GM19463 (cell line): ENCODE measurements at regions not wholly inside any gene's neighbourhood (a gene's known extent, or its start where the extent isn't known, plus 50 kb on each side); places are given as distances from the start of the nearest gene placed in this dataset.
"Not testable (repeated sequence)": the region's sequence is repeated elsewhere in the genome, so short reads cannot be mapped to it uniquely, and the experiment has no call there.

ENCODE experiments used
- ATAC-seq: cut with Tn5 transposase; IDR thresholded peaks from one replicate; pipeline ENCODE4 v1.9.1; 2021; ENCODE audit warnings: mild to moderate bottlenecking, moderate library complexity; ENCODE audit not compliant: unreplicated experiment

DNA sequence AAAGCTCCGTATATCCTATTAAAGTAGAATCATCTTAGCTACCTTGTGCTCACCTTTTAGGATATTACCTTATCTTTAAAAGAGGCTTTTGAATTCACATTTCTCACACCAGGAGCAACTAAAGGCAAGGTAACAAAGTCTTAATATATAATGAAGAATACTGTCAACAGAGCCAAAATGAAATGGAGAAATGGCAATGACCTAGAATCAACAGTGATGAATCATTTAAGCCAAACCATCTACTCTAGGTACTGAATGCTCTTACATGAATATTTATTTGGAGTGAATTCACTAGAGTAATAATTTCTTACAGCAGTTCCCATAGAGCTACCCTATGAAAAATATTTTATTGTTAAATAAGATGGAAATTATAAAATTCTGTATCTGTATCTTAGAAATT is 421.0 kb downstream of the RND3 start:
- no peak for ATAC-seq

GRCh38 chr2:150063931-150064548 is 423.4 kb downstream of the RND3 start:
- no peak for ATAC-seq

DNA sequence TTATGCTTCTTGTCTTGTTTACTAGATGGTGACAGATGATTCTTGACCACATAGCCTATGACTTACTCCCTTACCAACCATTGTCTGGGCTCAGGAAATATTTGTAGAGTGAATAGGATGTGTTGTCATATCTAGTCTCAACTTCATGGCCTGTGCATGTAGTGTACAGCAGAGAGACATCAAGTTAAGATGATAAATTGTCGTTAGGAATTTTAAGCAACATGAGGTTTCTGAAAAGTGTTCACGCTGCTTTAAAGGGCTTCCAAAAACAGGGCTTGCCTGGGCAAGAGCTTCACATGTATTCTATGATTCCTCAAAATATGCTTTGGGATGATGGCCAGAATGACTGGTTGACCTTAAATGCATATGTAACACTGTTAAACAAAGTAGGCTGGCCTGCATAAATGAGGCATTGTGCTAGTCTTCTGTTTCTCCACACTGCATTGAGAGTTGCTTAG is 424.0 kb downstream of the RND3 start:
- no peak for ATAC-seq

- no peak for ATAC-seq
Observed at GRCh38 chr2:150062416-150062815, 425.1 kb downstream of the RND3 start.

- ATAC-seq = no peak
Observed at GRCh38 chr2:150060341-150060740, 427.1 kb downstream of the RND3 start.

DNA sequence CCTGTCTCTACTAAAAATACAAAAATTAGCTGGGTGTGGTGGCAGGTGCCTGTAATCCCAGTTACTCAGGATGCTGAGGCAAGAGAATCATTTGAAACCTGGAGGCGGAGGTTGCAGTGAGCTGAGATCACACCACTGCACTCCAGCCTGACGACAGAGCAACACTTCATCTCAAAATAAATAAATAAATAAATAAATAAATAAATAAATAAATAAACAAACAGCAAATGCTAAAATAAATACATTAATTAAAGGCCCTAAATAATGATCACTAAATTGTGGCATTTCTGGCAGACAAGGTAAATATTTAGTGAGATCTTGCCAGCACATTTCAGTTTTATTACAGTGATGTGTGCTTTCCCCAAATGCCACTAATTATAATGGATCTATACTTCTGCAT is 427.8 kb downstream of the RND3 start:
- not testable (repeated sequence) for ATAC-seq

DNA sequence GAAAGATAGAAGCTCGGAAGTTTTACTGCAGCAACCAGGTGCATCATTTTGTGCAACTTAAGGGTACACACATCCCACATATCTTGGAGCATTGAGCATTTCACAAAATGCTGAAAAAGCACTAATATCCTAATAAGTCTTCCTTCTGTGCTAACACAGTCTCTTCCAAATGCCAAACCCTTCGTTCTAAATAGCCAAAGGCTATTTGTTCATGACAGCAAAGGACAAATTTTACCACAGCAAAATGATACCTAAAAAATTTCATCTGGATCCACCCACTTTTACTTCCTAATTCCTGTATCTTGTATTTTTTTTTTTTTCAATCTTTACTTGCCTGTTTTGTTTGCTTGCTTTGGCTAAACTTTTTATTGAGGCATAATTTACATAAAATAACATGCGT is 435.0 kb downstream of the RND3 start:
- no peak for ATAC-seq

- ATAC-seq = no peak
Observed at GRCh38 chr2:150051004-150051403, 436.5 kb downstream of the RND3 start.

GRCh38 chr2:150050036-150050435 is 437.4 kb downstream of the RND3 start:
- no peak for ATAC-seq

DNA sequence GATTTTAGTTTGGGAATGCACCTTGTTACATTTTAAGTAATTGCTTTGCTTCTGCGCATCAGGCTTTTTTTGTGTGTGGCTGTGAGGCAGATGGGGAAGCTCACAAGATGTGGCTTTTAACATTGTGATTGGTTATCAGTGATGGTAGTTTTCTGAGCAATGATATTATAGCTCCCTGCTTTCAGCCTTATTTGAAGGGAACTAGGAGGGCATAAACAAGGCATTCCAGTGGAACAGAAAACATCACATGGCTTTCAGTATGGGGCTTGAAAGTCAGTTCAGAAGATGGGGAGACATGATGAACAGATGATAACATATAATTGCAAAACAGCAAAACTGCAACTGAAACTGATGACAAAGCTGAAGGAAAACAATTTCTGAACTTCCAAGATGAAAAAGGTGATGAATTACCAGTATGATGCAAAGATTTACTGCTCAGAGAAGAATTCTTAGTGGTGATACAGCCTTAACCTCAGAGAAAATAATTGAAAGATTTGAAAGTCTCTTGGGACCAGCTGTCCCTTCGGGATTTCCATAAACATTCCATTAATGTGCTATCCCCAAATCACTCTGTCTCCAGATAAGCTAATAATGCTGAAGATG is 439.7 kb downstream of the RND3 start:
- no peak for ATAC-seq

DNA sequence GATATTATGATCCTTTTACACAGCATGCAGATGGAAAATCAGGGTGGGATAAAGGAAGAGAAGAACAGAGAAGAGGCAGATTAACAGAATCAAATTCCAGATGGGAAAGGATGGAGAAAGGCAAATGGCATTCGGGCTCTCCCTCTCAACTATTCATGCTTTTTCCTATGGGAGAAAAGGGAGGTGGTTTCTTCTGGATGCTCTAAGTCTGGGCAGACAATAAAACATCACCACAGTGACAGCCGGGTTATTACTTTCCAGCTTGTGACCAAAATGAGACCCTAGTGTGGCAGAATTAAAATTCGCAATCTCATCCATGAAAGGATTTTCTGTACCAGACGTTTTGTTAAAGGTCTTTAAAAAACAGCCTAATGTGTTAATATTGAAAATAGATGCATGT is 440.7 kb downstream of the RND3 start:
- ATAC-seq = no peak

DNA sequence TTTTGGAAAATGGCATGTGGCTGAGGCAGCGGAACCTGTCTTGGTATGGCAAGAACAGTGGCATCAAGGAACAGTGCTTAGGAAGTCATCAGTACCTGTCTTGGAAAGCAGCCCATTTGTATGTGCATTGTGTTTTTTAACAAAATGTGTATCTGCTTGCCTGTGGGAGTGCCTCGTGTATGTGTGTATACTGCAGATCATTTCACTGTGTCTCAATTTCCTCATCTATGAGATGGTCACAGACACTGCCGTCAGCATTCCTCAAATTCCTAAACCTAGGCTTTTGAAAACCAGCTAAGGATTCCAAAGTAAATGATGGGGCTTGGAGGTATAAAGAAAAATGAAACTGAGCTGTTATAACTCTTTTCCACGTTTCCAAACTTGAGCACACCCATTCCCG is 441.3 kb downstream of the RND3 start:
- ATAC-seq = no peak

DNA sequence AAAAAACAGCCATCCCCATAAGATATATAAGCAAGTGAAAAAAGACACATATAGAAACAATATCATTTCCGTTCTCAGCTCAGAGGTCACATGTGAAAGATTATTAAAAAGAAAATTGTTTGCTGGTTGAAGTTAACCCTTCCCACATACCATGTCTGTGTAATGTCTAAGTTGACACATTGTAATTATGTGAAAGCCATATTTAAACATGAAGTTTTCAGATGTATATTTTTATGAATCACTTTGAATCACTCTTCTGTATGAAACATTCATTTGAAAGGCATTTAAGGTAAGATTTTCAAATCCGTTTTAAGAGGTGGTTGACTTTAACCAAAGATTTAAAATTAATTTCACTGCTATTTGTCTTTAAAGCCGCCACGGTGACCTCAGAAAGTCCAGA is 441.9 kb downstream of the RND3 start:
- no peak for ATAC-seq

GRCh38 chr2:150043172-150043500 is 444.3 kb downstream of the RND3 start:
- no peak for ATAC-seq

DNA sequence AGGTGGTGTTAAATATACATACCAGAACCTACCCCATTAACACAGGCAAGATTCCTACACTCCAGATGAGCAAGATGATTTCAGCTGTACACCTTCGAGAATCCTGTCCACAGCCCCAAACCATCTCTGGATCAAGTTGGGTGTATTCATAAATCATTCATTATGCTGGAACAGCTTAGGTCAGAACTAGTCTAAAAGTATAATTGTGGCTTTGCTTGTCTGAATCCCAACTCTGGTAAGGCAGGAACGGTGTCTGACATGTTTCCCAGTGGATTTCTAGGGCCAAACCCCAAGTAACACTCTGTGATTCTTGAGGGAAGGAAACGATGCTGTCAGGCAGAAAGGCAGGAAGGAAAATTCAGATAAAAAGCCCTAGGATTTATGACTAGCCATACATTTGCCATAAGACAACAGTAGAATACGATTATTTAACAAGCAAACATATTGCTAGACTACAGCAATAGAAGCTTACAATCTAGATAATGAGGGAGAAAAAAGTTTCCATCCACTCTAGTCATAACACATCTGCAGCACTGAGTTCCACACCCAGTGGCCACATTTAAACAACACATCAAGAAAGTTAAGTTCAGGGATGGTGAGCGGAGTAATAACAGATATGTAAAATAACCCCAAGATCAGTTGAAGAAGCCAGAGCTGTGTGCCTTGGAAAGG is 444.8 kb downstream of the RND3 start:
- ATAC-seq = no peak

DNA sequence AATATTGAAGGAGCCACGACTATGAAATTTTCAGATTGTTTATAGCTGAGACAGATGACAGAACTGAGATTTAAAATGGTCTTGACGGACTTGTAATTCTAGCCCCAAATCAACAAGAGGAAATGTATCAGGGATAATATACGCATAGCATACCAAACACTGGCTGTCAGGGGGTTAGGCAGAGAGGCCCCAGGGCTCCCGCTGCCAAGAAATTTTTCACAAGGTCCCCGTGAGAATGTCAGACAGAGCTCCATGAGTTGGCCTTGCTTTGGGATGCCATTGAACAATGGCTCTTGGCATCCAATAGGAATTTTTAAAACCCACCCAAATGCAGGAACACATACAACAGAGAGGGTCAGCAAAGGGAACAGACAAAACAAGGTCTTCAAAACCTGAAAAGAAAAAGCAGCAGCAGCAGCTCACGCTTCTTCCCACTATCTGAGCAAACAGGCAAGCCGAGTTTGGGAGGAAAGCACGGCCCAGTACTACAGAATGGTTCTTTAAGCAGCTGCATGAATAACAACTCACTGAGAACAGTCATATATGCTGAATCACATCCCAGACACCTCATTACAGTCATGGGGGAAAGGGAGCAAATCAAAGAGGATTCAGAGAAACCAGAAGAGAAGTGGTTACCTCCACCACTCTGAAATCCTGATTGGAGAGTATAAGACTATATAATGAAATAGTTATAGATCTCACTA is 445.6 kb downstream of the RND3 start:
- no peak for ATAC-seq

- no peak for ATAC-seq
Observed at GRCh38 chr2:150036622-150037021, 449.0 kb upstream of the MMADHC start.

- no peak for ATAC-seq
Observed at GRCh38 chr2:150034665-150035064, 447.1 kb upstream of the MMADHC start.

DNA sequence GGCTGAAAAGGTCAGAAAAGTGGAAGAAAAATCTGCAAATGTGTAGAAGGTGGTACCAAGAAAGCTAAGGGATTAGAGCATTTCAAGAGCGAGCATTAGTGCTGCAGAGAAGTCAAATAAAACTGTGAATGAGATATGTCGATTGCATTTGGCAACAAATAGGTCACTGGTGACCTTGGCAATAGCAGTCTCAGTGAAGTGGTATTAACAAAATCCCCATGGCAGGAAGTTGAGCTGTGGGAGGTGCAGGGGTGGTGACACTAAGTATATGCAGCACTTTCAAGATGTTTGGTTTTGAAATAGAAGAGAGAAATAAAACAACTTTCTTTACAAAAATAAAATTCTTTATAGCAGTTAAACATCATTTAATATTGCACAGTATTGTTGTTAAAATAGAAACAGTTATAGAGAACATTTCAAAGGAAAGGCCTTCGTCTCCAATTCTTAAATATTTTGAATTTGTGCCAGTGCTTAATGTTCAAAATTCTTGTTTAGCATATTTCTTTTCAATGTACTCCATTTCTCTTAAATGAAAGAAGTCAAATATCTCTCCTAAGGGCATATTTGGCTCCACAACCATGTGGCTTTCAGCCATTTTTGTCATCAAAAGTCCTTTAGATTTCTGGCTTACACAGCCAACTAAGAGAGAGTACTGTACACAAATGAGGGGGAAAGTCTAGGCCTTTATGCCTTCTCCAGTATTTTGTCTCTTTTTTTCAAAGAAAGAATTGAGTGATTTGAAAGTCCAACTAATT is 443.0 kb upstream of the MMADHC start:
- ATAC-seq = no peak

GRCh38 chr2:150028322-150028721 is 440.7 kb upstream of the MMADHC start:
- ATAC-seq = no peak

DNA sequence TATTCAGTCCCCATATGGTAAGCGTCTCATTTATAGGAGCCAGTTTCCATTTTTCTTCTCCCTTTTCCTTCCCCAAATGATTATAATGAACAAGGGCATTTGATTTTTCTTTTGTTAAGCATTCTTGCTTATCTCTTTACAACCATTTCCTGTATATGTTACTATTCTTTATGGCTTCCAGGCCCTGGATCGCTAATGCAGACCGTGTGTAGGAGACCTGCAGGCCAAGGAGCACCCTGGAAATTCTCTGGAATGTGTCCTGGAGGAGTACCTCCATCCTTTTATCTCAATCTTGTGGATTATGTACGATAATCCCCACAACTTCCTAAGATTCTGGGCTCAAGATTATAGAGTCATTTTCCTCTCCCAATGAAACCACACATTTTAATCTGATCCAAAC is 439.6 kb upstream of the MMADHC start:
- no peak for ATAC-seq
